Heart left ventricle (tissue), 13 donors: ENCODE measurements at regions not wholly inside any gene's neighbourhood (a gene's known extent, or its start where the extent isn't known, plus 50 kb on each side); places are given as distances from the start of the nearest gene placed in this dataset.

Source experiments
- POLR2A ChIP-seq, 2 donors: fragments of 450-650 bp; IDR thresholded peaks; one replicate each; pipeline ENCODE4 v1.6.1; 2017; ENCODE audit warnings: antibody characterized with exemption in 2 of 2, mild to moderate bottlenecking in 2 of 2, moderate library complexity in 2 of 2
- TF ChIP-seq, protein P1 (sequence below), 12 donors: fragments of 200-600 bp; sonication (generic) in 4 of 12; IDR thresholded peaks; one replicate each; pipeline versions ENCODE4 v1.5.0 to v1.8.0; 2018 to 2022; ENCODE audit warnings: antibody characterized with exemption in 12 of 12, mild to moderate bottlenecking in 5 of 12
- donor health status: ischemic (EF 13 %, LVEDD 7.1; RV severe dilation, severe dysfunction).
- donor health status: DM: no; HTN: yes; CAD: no.
- donor health status: DM: no; HTN: no; CAD: no.
- donor health status: ischemic (EF 25% LVEDD 6.9; RV normal size, moderate dysfunction).
- donor health status: ischemic (EF 25% LVEDD 5.7; RV mildly dilated, moderate dysfunction).
- donor health status: ischemic (EF 35%, LVEDD 5.7; RV mildly dilated, moderate dysfunction).
- donor health status: nonischemic (EF 11% LVEDD 7.7; RV severe dilation, severe dysfunction).
- donor health status: DM: yes; HTN: yes; CAD: no.
- donor health status: PGD.
- donor health status: ischemic (EF 29% LVEDD 5.4; RV normal size, mild dysfunction).
- donor health status: nonischemic (EF 23%, LVEDD 6.1; RV moderate dilation, normal function).

DNA sequence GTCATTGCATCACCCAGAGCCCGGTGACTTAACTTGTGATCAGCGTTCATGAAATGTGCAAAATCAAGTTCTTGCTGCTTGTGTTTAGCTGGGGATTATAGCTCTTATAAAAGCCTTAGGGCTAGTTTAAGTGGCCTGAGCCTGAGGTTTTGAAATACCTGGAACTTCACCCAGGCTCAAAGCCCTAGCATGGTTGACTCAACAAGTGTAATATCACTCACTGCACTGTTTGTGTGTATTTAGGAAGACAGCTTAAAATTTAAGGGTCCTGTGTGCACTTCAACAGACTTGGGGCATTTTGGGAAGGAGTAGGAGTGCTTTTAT is 489.5 kb downstream of the GATA3 start:
- TF ChIP-seq, protein P1, sequence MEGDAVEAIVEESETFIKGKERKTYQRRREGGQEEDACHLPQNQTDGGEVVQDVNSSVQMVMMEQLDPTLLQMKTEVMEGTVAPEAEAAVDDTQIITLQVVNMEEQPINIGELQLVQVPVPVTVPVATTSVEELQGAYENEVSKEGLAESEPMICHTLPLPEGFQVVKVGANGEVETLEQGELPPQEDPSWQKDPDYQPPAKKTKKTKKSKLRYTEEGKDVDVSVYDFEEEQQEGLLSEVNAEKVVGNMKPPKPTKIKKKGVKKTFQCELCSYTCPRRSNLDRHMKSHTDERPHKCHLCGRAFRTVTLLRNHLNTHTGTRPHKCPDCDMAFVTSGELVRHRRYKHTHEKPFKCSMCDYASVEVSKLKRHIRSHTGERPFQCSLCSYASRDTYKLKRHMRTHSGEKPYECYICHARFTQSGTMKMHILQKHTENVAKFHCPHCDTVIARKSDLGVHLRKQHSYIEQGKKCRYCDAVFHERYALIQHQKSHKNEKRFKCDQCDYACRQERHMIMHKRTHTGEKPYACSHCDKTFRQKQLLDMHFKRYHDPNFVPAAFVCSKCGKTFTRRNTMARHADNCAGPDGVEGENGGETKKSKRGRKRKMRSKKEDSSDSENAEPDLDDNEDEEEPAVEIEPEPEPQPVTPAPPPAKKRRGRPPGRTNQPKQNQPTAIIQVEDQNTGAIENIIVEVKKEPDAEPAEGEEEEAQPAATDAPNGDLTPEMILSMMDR (IDR thresholded peaks at IDR 0.05) = no peak
- no peak for TF ChIP-seq POLR2A (IDR thresholded peaks at IDR 0.05)
